GM08714 (cell line): ENCODE measurements at regions not wholly inside any gene's neighbourhood (a gene's known extent, or its start where the extent isn't known, plus 50 kb on each side); places are given as distances from the start of the nearest gene placed in this dataset.

Experiments
- H3K4me3 ChIP-seq: fragments of 200-500 bp; sonication (Bioruptor generic); 2 replicates; pipeline ENCODE4 v1.5.1; 2014; ENCODE audit warnings: mild to moderate bottlenecking, low read length, inconsistent platforms
- ZNF274 ChIP-seq: IDR thresholded peaks from 2 replicates; pipeline ENCODE4 v1.6.1; 2012; ENCODE audit warnings: mild to moderate bottlenecking, low read depth, low read length

DNA sequence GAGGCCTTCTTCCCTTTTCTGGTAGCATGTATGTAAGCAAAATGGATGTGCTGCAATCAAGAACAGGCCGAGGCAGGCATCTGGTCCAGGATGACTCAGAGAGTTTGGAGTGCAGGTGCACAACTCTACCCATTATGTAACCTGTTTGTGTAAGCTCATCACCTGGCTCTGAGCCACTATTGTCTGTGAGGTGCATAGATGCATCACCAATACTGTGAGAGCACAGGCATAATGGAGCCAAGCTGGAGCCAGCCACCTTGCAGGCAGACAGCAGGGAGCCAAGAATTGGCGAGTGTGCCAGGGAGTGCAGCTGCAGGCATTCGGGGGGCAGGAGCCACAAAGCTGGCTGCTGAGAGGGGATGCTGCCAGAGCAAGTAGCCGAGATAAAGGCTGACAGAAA is 549.9 kb upstream of the RGS18 start:
- TF ChIP-seq ZNF274: no peak
- no peak overlapping the region for H3K4me3 ChIP-seq

DNA sequence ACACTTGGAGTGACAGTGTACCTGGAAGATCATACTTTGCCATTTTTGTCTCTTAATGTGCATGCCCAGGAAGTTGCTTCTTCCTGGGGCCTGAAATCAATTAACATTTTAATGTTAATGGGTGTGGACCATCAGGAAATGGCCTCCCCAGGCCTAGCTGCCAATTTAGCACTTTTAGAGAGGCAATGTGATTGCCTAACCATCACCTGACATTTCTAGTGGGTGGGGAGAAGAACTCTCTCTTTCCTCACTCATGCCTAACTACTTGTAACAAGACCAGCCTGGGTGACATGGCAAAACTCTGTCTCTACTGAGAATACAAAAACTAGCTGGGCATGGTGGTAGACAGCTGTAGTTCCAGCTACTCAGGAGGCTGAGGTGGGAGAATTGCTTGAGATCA is 549.0 kb upstream of the RGS18 start:
- no peak for TF ChIP-seq ZNF274
- H3K4me3 ChIP-seq: no peak overlapping the region

GRCh38 chr1:191615101-191615821 is 543.0 kb upstream of the RGS18 start:
- TF ChIP-seq ZNF274: no peak
- no peak overlapping the region for H3K4me3 ChIP-seq

- no peak for TF ChIP-seq ZNF274
- H3K4me3 ChIP-seq: no peak overlapping the region
Observed at GRCh38 chr1:191618181-191618580, 540.1 kb upstream of the RGS18 start.

DNA sequence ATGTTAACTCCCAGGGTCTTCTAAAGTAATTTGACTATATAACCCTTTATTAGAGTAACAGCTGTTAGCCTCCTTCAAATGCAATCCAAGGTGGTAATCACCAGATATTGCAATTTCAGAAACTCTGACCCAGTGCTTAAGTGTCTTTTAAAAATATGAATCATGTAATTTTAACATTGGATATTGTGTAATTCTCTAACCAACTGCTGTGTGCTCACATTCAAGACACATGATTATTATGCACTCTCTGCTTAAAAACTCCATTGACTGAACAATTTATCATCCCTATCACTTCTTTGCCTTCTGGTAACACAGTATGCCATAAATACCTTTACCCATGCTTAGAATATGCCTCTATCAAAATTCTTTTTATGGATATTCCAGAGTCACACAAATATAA is 537.4 kb upstream of the RGS18 start:
- no peak for TF ChIP-seq ZNF274
- no peak overlapping the region for H3K4me3 ChIP-seq

DNA sequence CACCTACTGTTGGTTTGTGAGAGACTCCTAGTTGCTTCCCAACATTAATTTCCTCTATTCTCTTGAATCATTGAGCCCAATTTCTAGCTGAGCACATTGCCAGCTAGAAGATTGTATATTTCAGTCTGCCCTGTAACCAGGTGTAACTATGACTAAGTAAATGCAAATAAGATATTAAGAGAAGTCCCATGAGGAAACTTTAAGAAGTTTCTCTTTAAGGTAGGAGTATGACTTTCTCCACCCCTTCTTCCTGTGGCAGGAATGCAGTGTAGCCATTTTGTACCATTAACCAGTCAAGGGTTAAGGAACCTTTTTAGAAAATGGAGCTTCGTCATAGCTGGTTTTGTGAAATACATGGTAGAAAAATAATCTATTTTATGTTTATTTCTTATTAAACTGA is 534.2 kb upstream of the RGS18 start:
- no peak overlapping the region for H3K4me3 ChIP-seq

GRCh38 chr1:191629836-191630235 is 528.4 kb upstream of the RGS18 start:
- no peak for TF ChIP-seq ZNF274
- H3K4me3 ChIP-seq: no peak overlapping the region

More for the DNA sequence above, 534.2 kb upstream of the RGS18 start:
- TF ChIP-seq ZNF274: no peak

GRCh38 chr1:191634801-191635508 is 523.3 kb upstream of the RGS18 start:
- no peak for TF ChIP-seq ZNF274
- H3K4me3 ChIP-seq: no peak overlapping the region

DNA sequence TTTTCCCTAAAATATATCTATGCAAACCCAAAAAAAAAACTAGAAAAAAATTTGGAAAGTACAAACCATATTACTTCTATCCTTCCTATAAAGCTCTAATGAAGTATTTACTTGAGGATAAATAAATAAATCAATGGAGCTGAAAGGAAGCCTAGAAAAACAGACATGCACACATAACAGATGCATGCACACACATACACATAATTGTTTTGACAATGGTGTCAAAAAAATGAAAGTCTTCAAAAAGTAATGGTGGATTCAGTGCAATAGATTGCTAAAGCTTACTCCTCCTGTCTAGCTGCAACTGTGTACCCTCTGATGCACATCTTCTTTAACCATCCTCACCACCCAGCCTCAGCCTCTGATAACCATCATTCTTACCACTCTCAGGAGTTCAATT is 521.9 kb upstream of the RGS18 start:
- TF ChIP-seq ZNF274: no peak

GRCh38 chr1:191641420-191642260 is 516.6 kb upstream of the RGS18 start:
- TF ChIP-seq ZNF274: no peak
- H3K4me3 ChIP-seq: no peak overlapping the region

More for the DNA sequence above, 521.9 kb upstream of the RGS18 start:
- H3K4me3 ChIP-seq: no peak overlapping the region

- no peak overlapping the region for H3K4me3 ChIP-seq
- no peak for TF ChIP-seq ZNF274
Observed at GRCh38 chr1:191643060-191643459, 515.2 kb upstream of the RGS18 start.

DNA sequence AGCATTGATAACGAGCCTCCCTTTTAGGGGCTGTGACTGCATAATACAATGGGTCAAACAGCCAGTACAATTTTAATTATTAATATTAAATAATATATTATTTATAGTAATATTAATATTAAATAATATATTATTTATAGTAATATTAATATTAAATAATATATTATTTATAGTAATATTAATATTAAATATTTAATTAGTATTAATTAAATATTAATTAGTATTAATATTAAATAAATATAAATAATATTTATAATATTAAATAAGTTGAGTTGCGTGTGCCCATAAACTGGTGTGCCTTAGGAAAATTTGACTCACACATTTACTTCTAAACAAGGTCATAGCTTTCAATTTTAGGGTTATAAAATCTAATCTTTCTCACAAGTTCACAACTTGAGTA is 509.3 kb upstream of the RGS18 start:
- H3K4me3 ChIP-seq: no peak overlapping the region
- no peak for TF ChIP-seq ZNF274

- no peak for TF ChIP-seq ZNF274
- no peak overlapping the region for H3K4me3 ChIP-seq
Observed at GRCh38 chr1:191662051-191662450, 496.2 kb upstream of the RGS18 start.

DNA sequence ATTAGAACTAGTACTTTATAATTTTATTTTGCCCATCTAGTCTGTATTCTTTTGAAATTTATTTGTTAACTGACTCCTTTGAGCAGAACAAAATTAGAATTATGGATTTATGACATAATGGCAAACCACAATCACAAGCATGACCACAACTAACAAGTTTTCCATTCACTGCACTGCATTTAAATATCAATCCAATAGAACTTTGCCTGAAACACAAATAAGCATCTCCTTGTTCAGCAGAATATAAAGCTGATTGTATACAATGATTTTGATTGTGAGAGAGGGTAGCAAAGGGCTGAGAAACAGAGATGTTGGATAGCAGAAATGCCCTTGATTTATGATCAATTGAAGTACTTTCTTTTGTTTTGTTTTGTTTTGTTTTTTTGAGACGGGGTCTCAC is 495.5 kb upstream of the RGS18 start:
- no peak overlapping the region for H3K4me3 ChIP-seq
- TF ChIP-seq ZNF274: no peak

- TF ChIP-seq ZNF274: no peak
- no peak overlapping the region for H3K4me3 ChIP-seq
Observed at GRCh38 chr1:191668525-191668924, 489.7 kb upstream of the RGS18 start.
